ENCODE measurements at regions not wholly inside any gene's neighbourhood (a gene's known extent, or its start where the extent isn't known, plus 50 kb on each side); places are given as distances from the start of the nearest gene placed in this dataset.

DNA sequence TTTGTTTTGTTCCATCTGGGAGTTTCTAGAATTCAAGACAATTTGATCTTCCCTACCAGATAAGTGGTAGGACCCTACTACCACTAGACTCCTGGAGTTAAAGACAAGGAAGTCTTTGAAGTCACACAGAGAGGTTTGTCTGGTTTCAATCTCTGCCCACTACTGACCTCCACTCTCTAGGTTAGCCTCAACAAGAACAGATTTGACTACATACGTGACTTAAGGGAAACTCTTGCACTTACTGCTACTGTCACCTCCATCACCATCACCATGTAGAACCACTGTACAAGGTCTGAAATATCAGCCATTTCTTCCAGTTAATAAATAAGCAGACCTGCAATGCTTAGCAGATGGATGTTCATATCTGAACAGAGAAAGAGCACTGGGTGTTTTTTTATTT, 148.3 kb upstream of the ARHGEF26 start:
- Histone ChIP-seq H3F3A (ENCODE audit: control insufficient read depth, insufficient read depth) (no peaks in the 10 kb centered on the region), H3K9me3 (ENCODE audit: control insufficient read depth, insufficient read depth, low read length) (no peaks in the 10 kb centered on the region), H4K20me1 (ENCODE audit: control insufficient read depth, insufficient read depth, low read depth, low read length) (no peaks in the 10 kb centered on the region), H3K4me2 (ENCODE audit: low read length) (no peak overlapping the region), H3K4me3 (ENCODE audit: low read length) (no peak overlapping the region), H3K27me3 (ENCODE audit: control insufficient read depth, low read length) (peaks cover 3% of the 10 kb centered on the region; the same call in 1 of the 2 replicates), H3K36me3 (ENCODE audit: control insufficient read depth, low read length) (no peaks in the 10 kb centered on the region), H3K79me2 (ENCODE audit: control insufficient read depth, low read length) (no peaks in the 10 kb centered on the region), H3K4me1 (ENCODE audit: control insufficient read depth, low read length) (no peaks in the 10 kb centered on the region), H3K9me2 (replicated peaks; ENCODE audit: control insufficient read depth, low read length) (no peaks in the 10 kb centered on the region), H3K27ac (ENCODE audit: low read depth, low read length) (no peak overlapping the region)
- no peak for TF ChIP-seq EZH2phosphoT487 (IDR thresholded peaks at IDR 0.05; ENCODE audit: borderline replicate concordance, low read length)
- TF ChIP-seq, protein P1, sequence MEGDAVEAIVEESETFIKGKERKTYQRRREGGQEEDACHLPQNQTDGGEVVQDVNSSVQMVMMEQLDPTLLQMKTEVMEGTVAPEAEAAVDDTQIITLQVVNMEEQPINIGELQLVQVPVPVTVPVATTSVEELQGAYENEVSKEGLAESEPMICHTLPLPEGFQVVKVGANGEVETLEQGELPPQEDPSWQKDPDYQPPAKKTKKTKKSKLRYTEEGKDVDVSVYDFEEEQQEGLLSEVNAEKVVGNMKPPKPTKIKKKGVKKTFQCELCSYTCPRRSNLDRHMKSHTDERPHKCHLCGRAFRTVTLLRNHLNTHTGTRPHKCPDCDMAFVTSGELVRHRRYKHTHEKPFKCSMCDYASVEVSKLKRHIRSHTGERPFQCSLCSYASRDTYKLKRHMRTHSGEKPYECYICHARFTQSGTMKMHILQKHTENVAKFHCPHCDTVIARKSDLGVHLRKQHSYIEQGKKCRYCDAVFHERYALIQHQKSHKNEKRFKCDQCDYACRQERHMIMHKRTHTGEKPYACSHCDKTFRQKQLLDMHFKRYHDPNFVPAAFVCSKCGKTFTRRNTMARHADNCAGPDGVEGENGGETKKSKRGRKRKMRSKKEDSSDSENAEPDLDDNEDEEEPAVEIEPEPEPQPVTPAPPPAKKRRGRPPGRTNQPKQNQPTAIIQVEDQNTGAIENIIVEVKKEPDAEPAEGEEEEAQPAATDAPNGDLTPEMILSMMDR (IDR thresholded peaks at IDR 0.05; ENCODE audit: low read depth, low read length, poor library complexity, severe bottlenecking) = no peak

DNA sequence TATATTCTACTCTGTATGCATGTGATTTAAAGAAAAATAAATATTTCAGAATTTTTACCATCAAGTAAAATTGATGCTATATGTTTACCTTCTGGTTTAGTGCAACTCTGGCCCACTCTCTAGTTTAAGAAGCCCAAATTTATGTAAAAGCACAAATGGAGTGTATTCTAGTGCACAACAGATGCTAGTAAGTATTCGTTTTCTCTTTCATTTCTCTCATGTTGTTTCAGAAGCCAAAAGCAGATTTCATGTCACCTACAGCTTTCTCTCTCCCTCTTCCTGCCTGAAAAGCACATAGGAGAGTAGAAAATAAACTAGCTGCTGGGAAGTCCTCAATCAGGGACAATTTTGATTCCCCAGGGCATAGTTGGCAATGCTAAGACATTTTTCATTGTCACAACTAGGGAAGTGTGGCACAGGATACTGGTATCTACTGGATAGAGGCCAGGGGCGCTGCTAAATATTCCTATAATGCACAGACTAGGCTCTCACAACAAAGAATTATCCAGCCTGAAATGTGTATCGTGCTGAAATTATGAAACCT, 147.4 kb upstream of the ARHGEF26 start:
- Histone ChIP-seq H3K4me3 (ENCODE audit: low read length) (no peak overlapping the region), H3K36me3 (ENCODE audit: control insufficient read depth, low read length) (no peaks in the 10 kb centered on the region), H3K27ac (ENCODE audit: low read depth, low read length) (no peak overlapping the region), H3K79me2 (ENCODE audit: control insufficient read depth, low read length) (no peaks in the 10 kb centered on the region), H3K4me2 (ENCODE audit: low read length) (no peak overlapping the region), H3K4me1 (ENCODE audit: control insufficient read depth, low read length) (no peaks in the 10 kb centered on the region), H4K20me1 (ENCODE audit: control insufficient read depth, insufficient read depth, low read depth, low read length) (no peaks in the 10 kb centered on the region), H3K9me3 (ENCODE audit: control insufficient read depth, insufficient read depth, low read length) (no peaks in the 10 kb centered on the region), H3K9me2 (replicated peaks; ENCODE audit: control insufficient read depth, low read length) (no peaks in the 10 kb centered on the region), H3K27me3 (ENCODE audit: control insufficient read depth, low read length) (peaks cover 3% of the 10 kb centered on the region; the same call in 1 of the 2 replicates), H3F3A (ENCODE audit: control insufficient read depth, insufficient read depth) (no peaks in the 10 kb centered on the region)
- TF ChIP-seq EZH2phosphoT487 (IDR thresholded peaks at IDR 0.05; ENCODE audit: borderline replicate concordance, low read length) = no peak
- TF ChIP-seq, protein P1 (IDR thresholded peaks at IDR 0.05; ENCODE audit: low read depth, low read length, poor library complexity, severe bottlenecking) = no peak

DNA sequence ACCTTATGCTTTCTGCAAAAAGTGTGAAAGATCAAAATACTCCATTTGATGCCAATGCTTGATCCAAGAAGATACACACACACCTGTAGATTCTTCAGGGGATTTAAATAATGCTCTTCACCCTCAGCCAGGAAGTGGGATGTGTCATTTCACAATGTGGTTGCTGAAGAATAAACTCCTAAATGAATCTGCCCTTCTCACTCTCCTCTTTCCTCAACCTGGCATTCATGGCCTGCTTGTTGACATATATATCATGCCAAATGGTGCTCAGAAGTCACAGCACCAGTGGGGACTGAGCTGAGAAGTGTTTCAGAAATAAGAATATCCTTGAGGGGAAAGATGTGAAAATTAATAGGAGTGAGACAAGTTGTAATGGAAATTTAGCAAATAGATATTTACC, 146.6 kb upstream of the ARHGEF26 start:
- H3K9me2 ChIP-seq (replicated peaks; ENCODE audit: control insufficient read depth, low read length) = no peaks in the 10 kb centered on the region
- TF ChIP-seq EZH2phosphoT487 (IDR thresholded peaks at IDR 0.05; ENCODE audit: borderline replicate concordance, low read length) = no peak
- TF ChIP-seq, protein P1 (IDR thresholded peaks at IDR 0.05; ENCODE audit: low read depth, low read length, poor library complexity, severe bottlenecking) = no peak
- H4K20me1 ChIP-seq (ENCODE audit: control insufficient read depth, insufficient read depth, low read depth, low read length) = no peaks in the 10 kb centered on the region

More for the DNA sequence above, 146.6 kb upstream of the ARHGEF26 start:
- Histone ChIP-seq H3F3A (ENCODE audit: control insufficient read depth, insufficient read depth) (no peaks in the 10 kb centered on the region), H3K79me2 (ENCODE audit: control insufficient read depth, low read length) (no peaks in the 10 kb centered on the region), H3K36me3 (ENCODE audit: control insufficient read depth, low read length) (no peaks in the 10 kb centered on the region), H3K4me3 (ENCODE audit: low read length) (no peak overlapping the region), H3K9me3 (ENCODE audit: control insufficient read depth, insufficient read depth, low read length) (no peaks in the 10 kb centered on the region), H3K4me1 (ENCODE audit: control insufficient read depth, low read length) (no peaks in the 10 kb centered on the region), H3K4me2 (ENCODE audit: low read length) (no peak overlapping the region), H3K27ac (ENCODE audit: low read depth, low read length) (no peak overlapping the region), H3K27me3 (ENCODE audit: control insufficient read depth, low read length) (peaks cover 3% of the 10 kb centered on the region; the same call in 1 of the 2 replicates)
